ENCODE measurements at regions not wholly inside any gene's neighbourhood (a gene's known extent, or its start where the extent isn't known, plus 50 kb on each side); places are given as distances from the start of the nearest gene placed in this dataset.
"Not testable (repeated sequence)": the region's sequence is repeated elsewhere in the genome, so short reads cannot be mapped to it uniquely, and the experiment has no call there.

GRCh38 chr5:96483878-96484277 is 50.8 kb upstream of the PCSK1 start:
- H3K27me3 ChIP-seq (ENCODE audit: control insufficient read depth, insufficient read depth, low read length): peaks cover 3% of the 10 kb centered on the region; the same call in 1 of the 2 replicates
- ChIA-PET POLR2A (no interaction called here), CTCF (interaction anchor here (0.7 to 1.3 kb wide), 4 partner anchors 13 to 348 kb away, joined by 3 read pairs; no protein-coding TSS in a partner anchor)
- TF ChIP-seq CTCF (IDR thresholded peaks at IDR 0.05; ENCODE audit: insufficient read depth, low read depth, low read length): no peak
- no peaks in the 10 kb centered on the region for H3K36me3 ChIP-seq (ENCODE audit: control insufficient read depth, insufficient read depth, low read length)
- no peak for DNase-seq (ENCODE audit: low read depth)
- no peak overlapping the region for H3K4me3 ChIP-seq (ENCODE audit: low read depth, low read length)

GRCh38 chr5:96487859-96488258 is 54.8 kb upstream of the PCSK1 start:
- POLR2A ChIA-PET: no interaction called here
- peak; percentile 64 for DNase-seq (ENCODE audit: low read depth)

GRCh38 chr5:96489532-96489931 is 56.5 kb upstream of the PCSK1 start:
- TF ChIP-seq CTCF (IDR thresholded peaks at IDR 0.05; ENCODE audit: insufficient read depth, low read depth, low read length): no peak
- ChIA-PET CTCF (interaction anchor here (1.0 kb wide), 1 partner anchor 75 kb away, joined by 4 read pairs; no protein-coding TSS in a partner anchor), POLR2A (no interaction called here)
- Histone ChIP-seq H3K4me3 (ENCODE audit: low read depth, low read length) (no peak overlapping the region), H3K36me3 (ENCODE audit: control insufficient read depth, insufficient read depth, low read length) (no peaks in the 10 kb centered on the region), H3K27me3 (ENCODE audit: control insufficient read depth, insufficient read depth, low read length) (peaks cover 3% of the 10 kb centered on the region; the same call in 1 of the 2 replicates)
- no peak for DNase-seq (ENCODE audit: low read depth)

More at GRCh38 chr5:96487859-96488258, 54.8 kb upstream of the PCSK1 start:
- CTCF ChIA-PET: no interaction called here
- H3K27me3 ChIP-seq (ENCODE audit: control insufficient read depth, insufficient read depth, low read length): peaks cover 3% of the 10 kb centered on the region; the same call in 1 of the 2 replicates
- no peak for TF ChIP-seq CTCF (IDR thresholded peaks at IDR 0.05; ENCODE audit: insufficient read depth, low read depth, low read length)
- H3K36me3 ChIP-seq (ENCODE audit: control insufficient read depth, insufficient read depth, low read length): no peaks in the 10 kb centered on the region
- H3K4me3 ChIP-seq (ENCODE audit: low read depth, low read length): no peak overlapping the region

- POLR2A ChIA-PET: no interaction called here
- peak; percentile 40 for DNase-seq (ENCODE audit: low read depth)
- TF ChIP-seq CTCF (IDR thresholded peaks at IDR 0.05; ENCODE audit: insufficient read depth, low read depth, low read length): no peak
- H3K4me3 ChIP-seq (ENCODE audit: low read depth, low read length): no peak overlapping the region
- CTCF ChIA-PET: no interaction called here
- H3K27me3 ChIP-seq (ENCODE audit: control insufficient read depth, insufficient read depth, low read length): no peaks in the 10 kb centered on the region
- no peaks in the 10 kb centered on the region for H3K36me3 ChIP-seq (ENCODE audit: control insufficient read depth, insufficient read depth, low read length)
Observed at GRCh38 chr5:96492459-96493047, 59.5 kb upstream of the PCSK1 start.

GRCh38 chr5:96493219-96493790 is 60.3 kb upstream of the PCSK1 start:
- no peak for DNase-seq (ENCODE audit: low read depth)
- Histone ChIP-seq H3K36me3 (ENCODE audit: control insufficient read depth, insufficient read depth, low read length) (no peaks in the 10 kb centered on the region), H3K4me3 (ENCODE audit: low read depth, low read length) (no peak overlapping the region), H3K27me3 (ENCODE audit: control insufficient read depth, insufficient read depth, low read length) (no peaks in the 10 kb centered on the region)
- ChIA-PET POLR2A (no interaction called here), CTCF (no interaction called here)
- no peak for TF ChIP-seq CTCF (IDR thresholded peaks at IDR 0.05; ENCODE audit: insufficient read depth, low read depth, low read length)

GRCh38 chr5:96495412-96495811 is 62.4 kb upstream of the PCSK1 start:
- H3K4me3 ChIP-seq (ENCODE audit: low read depth, low read length); DNase-seq (ENCODE audit: low read depth); H3K27me3 ChIP-seq (ENCODE audit: control insufficient read depth, insufficient read depth, low read length); POLR2A ChIA-PET; CTCF ChIA-PET; H3K36me3 ChIP-seq (ENCODE audit: control insufficient read depth, insufficient read depth, low read length): not testable (repeated sequence)

- H3K36me3 ChIP-seq (ENCODE audit: control insufficient read depth, insufficient read depth, low read length); H3K27me3 ChIP-seq (ENCODE audit: control insufficient read depth, insufficient read depth, low read length); CTCF ChIA-PET; DNase-seq (ENCODE audit: low read depth); POLR2A ChIA-PET; H3K4me3 ChIP-seq (ENCODE audit: low read depth, low read length): not testable (repeated sequence)
Observed at GRCh38 chr5:96497027-96497426, 64.0 kb upstream of the PCSK1 start.

Measured in BJ (cell line).